SK-N-SH treated with all-trans-retinoic acid at 6 μM for 48 hours (cell line): ENCODE measurements at regions not wholly inside any gene's neighbourhood (a gene's known extent, or its start where the extent isn't known, plus 50 kb on each side); places are given as distances from the start of the nearest gene placed in this dataset.

Source experiments
- ATAC-seq: fragments of 200-7000 bp; cut with Tn5 transposase; 3 replicates; pipeline ENCODE4 v1.9.1; 2020; ENCODE audit warnings: mild to moderate bottlenecking, moderate library complexity
- ARNTL ChIP-seq: fragments of 450-650 bp; formaldehyde crosslinking; IDR thresholded peaks from 2 replicates; pipeline ENCODE4 v1.5.0; 2020; ENCODE audit warnings: low read depth, mild to moderate bottlenecking, moderate library complexity, borderline replicate concordance
- BACH2 ChIP-seq: fragments of 250-450 bp; sonication (Bioruptor Pico); IDR thresholded peaks from 2 replicates; pipeline ENCODE4 v1.9.0; 2021; ENCODE audit warnings: mild to moderate bottlenecking, borderline replicate concordance
- CREB5 ChIP-seq: fragments of 250-450 bp; sonication (Bioruptor Pico); IDR thresholded peaks from 2 replicates; pipeline ENCODE4 v1.5.1; 2020; ENCODE audit warnings: low read depth, mild to moderate bottlenecking, moderate library complexity
- CSDC2 ChIP-seq: fragments of 250-450 bp; sonication (Bioruptor Pico); IDR thresholded peaks from 2 replicates; pipeline ENCODE4 v1.5.0; 2020; ENCODE audit warnings: mild to moderate bottlenecking, moderate library complexity
- ESRRG ChIP-seq: fragments of 250-450 bp; sonication (Bioruptor Pico); IDR thresholded peaks from 2 replicates; pipeline ENCODE4 v1.6.1; 2021; ENCODE audit warnings: mild to moderate bottlenecking
- GLIS3 ChIP-seq: fragments of 250-450 bp; sonication (Bioruptor Pico); IDR thresholded peaks from 2 replicates; pipeline ENCODE4 v1.5.0; 2020; ENCODE audit warnings: mild to moderate bottlenecking, moderate library complexity
- ISL1 ChIP-seq: fragments of 250-450 bp; sonication (Bioruptor Pico); IDR thresholded peaks from 2 replicates; pipeline ENCODE4 v2.1.2; 2022; ENCODE audit warnings: mild to moderate bottlenecking, moderate library complexity
- POU6F1 ChIP-seq: fragments of 250-450 bp; sonication (Bioruptor Pico); IDR thresholded peaks from 2 replicates; pipeline ENCODE4 v1.8.0; 2021; ENCODE audit warnings: low read depth, mild to moderate bottlenecking, moderate library complexity, borderline replicate concordance
- RARB ChIP-seq: fragments of 250-450 bp; sonication (Bioruptor Pico); IDR thresholded peaks from 2 replicates; pipeline ENCODE4 v1.8.0; 2021; ENCODE audit warnings: mild to moderate bottlenecking, moderate library complexity
- SNAI2 ChIP-seq: fragments of 250-450 bp; sonication (Bioruptor Pico); IDR thresholded peaks from 2 replicates; pipeline ENCODE4 v1.5.0; 2020; ENCODE audit warnings: mild to moderate bottlenecking, moderate library complexity
- TCF4 ChIP-seq: fragments of 250-450 bp; sonication (Bioruptor Pico); IDR thresholded peaks from 2 replicates; pipeline ENCODE4 v1.8.0; 2021; ENCODE audit warnings: mild to moderate bottlenecking, moderate library complexity, borderline replicate concordance
- TOX ChIP-seq: fragments of 250-450 bp; sonication (Bioruptor Pico); IDR thresholded peaks from 2 replicates; pipeline ENCODE4 v1.8.0; 2021; ENCODE audit warnings: mild to moderate bottlenecking, moderate library complexity, borderline replicate concordance
- ZC3H10 ChIP-seq: fragments of 250-450 bp; sonication (Bioruptor Pico); IDR thresholded peaks from 2 replicates; pipeline ENCODE4 v1.5.1; 2021; ENCODE audit warnings: mild to moderate bottlenecking, moderate library complexity
- ZFP3 ChIP-seq: fragments of 250-450 bp; sonication (Bioruptor Pico); IDR thresholded peaks from 2 replicates; pipeline ENCODE4 v1.5.0; 2020; ENCODE audit warnings: mild to moderate bottlenecking, moderate library complexity
- ZFP30 ChIP-seq: fragments of 450-650 bp; formaldehyde crosslinking; IDR thresholded peaks from 2 replicates; pipeline ENCODE4 v1.5.0; 2022; ENCODE audit warnings: mild to moderate bottlenecking, moderate library complexity
- ZNF565 ChIP-seq: fragments of 450-650 bp; formaldehyde crosslinking; conservative IDR thresholded peaks from 2 replicates; pipeline ENCODE4 v1.5.0; 2020; ENCODE audit warnings: low read depth, mild to moderate bottlenecking, moderate library complexity
- ZNF70 ChIP-seq: fragments of 450-650 bp; formaldehyde crosslinking; IDR thresholded peaks from 2 replicates; pipeline ENCODE4 v1.5.0; 2020; ENCODE audit warnings: mild to moderate bottlenecking, moderate library complexity
- TF ChIP-seq, protein P1 (sequence below): fragments of 250-450 bp; sonication (Bioruptor Pico); IDR thresholded peaks from 2 replicates; pipeline ENCODE4 v1.8.0; 2020; ENCODE audit warnings: mild to moderate bottlenecking, moderate library complexity, borderline replicate concordance
- TF ChIP-seq, protein P2 (sequence below): fragments of 250-450 bp; sonication (Bioruptor Pico); IDR thresholded peaks from 2 replicates; pipeline ENCODE4 v1.5.0; 2020; ENCODE audit warnings: mild to moderate bottlenecking, moderate library complexity
- TF ChIP-seq, protein P3 (sequence below): fragments of 250-450 bp; sonication (Bioruptor Pico); IDR thresholded peaks from 2 replicates; pipeline ENCODE4 v1.5.1; 2021; ENCODE audit warnings: mild to moderate bottlenecking, moderate library complexity

DNA sequence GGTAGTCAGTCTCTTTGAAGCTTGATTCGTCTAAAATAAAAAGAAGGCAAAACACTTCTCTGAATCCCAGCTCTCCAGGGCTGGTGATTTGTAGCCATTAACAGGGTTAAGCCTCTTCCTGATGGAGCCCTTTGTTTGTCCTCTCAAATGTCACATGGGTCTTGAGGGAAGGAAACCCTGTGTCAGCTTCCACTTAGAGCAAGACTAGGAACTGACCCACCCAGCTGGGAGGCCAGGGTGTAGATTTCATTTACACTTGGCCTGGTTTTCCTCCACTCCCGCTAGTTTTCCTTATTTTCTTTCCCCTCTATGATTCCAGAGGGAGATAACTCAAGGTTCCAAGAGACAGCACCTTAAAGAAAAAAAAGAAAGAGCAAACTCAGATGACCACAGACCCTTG is 230.5 kb upstream of the EGLN3 start:
- TF ChIP-seq TCF4 (no peak), CREB5 (no peak), ZFP30 (CRISPR knock-in tag) (no peak), ZFP3 (CRISPR knock-in tag) (no peak), ARNTL (CRISPR knock-in tag) (no peak), RARB (CRISPR knock-in tag) (no peak), ISL1 (CRISPR knock-in tag) (no peak), TOX (CRISPR knock-in tag) (no peak)
- TF ChIP-seq, protein P1, sequence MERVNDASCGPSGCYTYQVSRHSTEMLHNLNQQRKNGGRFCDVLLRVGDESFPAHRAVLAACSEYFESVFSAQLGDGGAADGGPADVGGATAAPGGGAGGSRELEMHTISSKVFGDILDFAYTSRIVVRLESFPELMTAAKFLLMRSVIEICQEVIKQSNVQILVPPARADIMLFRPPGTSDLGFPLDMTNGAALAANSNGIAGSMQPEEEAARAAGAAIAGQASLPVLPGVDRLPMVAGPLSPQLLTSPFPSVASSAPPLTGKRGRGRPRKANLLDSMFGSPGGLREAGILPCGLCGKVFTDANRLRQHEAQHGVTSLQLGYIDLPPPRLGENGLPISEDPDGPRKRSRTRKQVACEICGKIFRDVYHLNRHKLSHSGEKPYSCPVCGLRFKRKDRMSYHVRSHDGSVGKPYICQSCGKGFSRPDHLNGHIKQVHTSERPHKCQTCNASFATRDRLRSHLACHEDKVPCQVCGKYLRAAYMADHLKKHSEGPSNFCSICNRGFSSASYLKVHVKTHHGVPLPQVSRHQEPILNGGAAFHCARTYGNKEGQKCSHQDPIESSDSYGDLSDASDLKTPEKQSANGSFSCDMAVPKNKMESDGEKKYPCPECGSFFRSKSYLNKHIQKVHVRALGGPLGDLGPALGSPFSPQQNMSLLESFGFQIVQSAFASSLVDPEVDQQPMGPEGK (CRISPR knock-in tag): no peak
- ATAC-seq: no peak

DNA sequence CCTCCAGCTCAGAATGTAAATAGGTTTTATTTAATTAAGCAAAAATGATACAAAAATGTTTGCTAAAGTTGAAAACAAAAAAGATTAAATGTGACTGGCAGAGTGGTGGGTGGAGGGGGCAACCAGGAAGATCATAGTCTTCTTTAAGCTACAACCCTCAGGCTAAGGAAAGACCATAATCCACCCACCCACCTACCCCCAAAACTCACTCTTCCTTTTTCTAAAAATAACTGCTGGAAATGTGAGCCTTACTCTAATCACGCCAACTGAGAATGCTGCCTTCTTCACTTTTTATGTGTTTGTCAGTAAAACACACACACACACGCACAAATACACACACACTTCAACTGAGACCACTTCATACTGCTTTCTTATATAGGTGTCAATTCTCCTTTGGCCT is 230.0 kb upstream of the EGLN3 start:
- TF ChIP-seq TCF4: no peak
- no peak for TF ChIP-seq POU6F1
- no peak for TF ChIP-seq SNAI2
- TF ChIP-seq ZFP3 (CRISPR knock-in tag): no peak
- no peak for TF ChIP-seq ISL1 (CRISPR knock-in tag)
- TF ChIP-seq, protein P2, sequence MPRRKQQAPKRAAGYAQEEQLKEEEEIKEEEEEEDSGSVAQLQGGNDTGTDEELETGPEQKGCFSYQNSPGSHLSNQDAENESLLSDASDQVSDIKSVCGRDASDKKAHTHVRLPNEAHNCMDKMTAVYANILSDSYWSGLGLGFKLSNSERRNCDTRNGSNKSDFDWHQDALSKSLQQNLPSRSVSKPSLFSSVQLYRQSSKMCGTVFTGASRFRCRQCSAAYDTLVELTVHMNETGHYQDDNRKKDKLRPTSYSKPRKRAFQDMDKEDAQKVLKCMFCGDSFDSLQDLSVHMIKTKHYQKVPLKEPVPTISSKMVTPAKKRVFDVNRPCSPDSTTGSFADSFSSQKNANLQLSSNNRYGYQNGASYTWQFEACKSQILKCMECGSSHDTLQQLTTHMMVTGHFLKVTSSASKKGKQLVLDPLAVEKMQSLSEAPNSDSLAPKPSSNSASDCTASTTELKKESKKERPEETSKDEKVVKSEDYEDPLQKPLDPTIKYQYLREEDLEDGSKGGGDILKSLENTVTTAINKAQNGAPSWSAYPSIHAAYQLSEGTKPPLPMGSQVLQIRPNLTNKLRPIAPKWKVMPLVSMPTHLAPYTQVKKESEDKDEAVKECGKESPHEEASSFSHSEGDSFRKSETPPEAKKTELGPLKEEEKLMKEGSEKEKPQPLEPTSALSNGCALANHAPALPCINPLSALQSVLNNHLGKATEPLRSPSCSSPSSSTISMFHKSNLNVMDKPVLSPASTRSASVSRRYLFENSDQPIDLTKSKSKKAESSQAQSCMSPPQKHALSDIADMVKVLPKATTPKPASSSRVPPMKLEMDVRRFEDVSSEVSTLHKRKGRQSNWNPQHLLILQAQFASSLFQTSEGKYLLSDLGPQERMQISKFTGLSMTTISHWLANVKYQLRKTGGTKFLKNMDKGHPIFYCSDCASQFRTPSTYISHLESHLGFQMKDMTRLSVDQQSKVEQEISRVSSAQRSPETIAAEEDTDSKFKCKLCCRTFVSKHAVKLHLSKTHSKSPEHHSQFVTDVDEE: no peak
- TF ChIP-seq CSDC2 (CRISPR knock-in tag): no peak
- TF ChIP-seq, protein P1 (CRISPR knock-in tag): no peak
- no peak for TF ChIP-seq ZNF565 (CRISPR knock-in tag)
- TF ChIP-seq CREB5: no peak
- no peak for TF ChIP-seq TOX (CRISPR knock-in tag)
- no peak for TF ChIP-seq ZNF70 (CRISPR knock-in tag)
- TF ChIP-seq GLIS3 (CRISPR knock-in tag): no peak
- no peak for TF ChIP-seq RARB (CRISPR knock-in tag)
- TF ChIP-seq, protein P3, sequence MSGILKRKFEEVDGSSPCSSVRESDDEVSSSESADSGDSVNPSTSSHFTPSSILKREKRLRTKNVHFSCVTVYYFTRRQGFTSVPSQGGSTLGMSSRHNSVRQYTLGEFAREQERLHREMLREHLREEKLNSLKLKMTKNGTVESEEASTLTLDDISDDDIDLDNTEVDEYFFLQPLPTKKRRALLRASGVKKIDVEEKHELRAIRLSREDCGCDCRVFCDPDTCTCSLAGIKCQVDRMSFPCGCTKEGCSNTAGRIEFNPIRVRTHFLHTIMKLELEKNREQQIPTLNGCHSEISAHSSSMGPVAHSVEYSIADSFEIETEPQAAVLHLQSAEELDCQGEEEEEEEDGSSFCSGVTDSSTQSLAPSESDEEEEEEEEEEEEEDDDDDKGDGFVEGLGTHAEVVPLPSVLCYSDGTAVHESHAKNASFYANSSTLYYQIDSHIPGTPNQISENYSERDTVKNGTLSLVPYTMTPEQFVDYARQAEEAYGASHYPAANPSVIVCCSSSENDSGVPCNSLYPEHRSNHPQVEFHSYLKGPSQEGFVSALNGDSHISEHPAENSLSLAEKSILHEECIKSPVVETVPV: no peak
- TF ChIP-seq BACH2 (CRISPR knock-in tag): no peak
- no peak for TF ChIP-seq ARNTL (CRISPR knock-in tag)
- no peak for TF ChIP-seq ESRRG (CRISPR knock-in tag)
- no peak for TF ChIP-seq ZC3H10
- no peak for TF ChIP-seq ZFP30 (CRISPR knock-in tag)
- ATAC-seq: no peak
